AG10803 (cell line): ENCODE measurements at regions not wholly inside any gene's neighbourhood (a gene's known extent, or its start where the extent isn't known, plus 50 kb on each side); places are given as distances from the start of the nearest gene placed in this dataset.
A peak's percentile ranks its signal among the peaks of the same experiment; 100 is the strongest.

Source experiments
- DNase-seq: peaks from one replicate; pipeline ENCODE4 v3.0.0; 2010; ENCODE audit warnings: low read depth
- H3K4me3 ChIP-seq: 2 replicates; pipeline ENCODE4 v1.5.1; 2011; ENCODE audit warnings: mild to moderate bottlenecking, low read length, control low read depth
- TF ChIP-seq, protein P1 (sequence below): conservative IDR thresholded peaks from 2 replicates; pipeline ENCODE4 v1.5.1; 2011; ENCODE audit warnings: mild to moderate bottlenecking, low read length, control low read depth, inconsistent platforms

DNA sequence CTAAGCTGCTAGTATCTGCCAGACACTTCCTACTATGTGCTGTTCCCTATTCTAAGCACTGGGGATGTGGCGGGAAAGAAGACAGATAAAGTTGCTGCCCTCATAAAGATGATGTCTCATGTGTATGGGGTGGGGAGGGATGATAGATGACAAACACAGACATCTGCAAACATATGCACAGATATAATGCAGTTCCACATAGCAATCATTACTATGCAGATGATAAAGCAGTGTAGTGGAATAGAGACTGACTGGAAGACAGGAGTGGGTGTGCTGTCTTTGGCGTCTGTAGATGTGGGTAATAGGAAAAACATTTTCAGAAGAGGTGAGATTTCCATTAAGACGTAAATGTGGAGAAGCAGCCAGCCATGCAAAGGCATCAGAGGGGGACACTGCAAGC, 243.6 kb downstream of the DPY19L2 start:
- TF ChIP-seq, protein P1, sequence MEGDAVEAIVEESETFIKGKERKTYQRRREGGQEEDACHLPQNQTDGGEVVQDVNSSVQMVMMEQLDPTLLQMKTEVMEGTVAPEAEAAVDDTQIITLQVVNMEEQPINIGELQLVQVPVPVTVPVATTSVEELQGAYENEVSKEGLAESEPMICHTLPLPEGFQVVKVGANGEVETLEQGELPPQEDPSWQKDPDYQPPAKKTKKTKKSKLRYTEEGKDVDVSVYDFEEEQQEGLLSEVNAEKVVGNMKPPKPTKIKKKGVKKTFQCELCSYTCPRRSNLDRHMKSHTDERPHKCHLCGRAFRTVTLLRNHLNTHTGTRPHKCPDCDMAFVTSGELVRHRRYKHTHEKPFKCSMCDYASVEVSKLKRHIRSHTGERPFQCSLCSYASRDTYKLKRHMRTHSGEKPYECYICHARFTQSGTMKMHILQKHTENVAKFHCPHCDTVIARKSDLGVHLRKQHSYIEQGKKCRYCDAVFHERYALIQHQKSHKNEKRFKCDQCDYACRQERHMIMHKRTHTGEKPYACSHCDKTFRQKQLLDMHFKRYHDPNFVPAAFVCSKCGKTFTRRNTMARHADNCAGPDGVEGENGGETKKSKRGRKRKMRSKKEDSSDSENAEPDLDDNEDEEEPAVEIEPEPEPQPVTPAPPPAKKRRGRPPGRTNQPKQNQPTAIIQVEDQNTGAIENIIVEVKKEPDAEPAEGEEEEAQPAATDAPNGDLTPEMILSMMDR = no peak
- H3K4me3 ChIP-seq = no peak overlapping the region
- no peak for DNase-seq

GRCh38 chr12:63423839-63424238, 244.5 kb downstream of the DPY19L2 start:
- TF ChIP-seq, protein P1 = no peak
- DNase-seq = no peak
- H3K4me3 ChIP-seq = no peak overlapping the region

- no peak overlapping the region for H3K4me3 ChIP-seq
- TF ChIP-seq, protein P1 = peak; percentile 71
- peak; percentile 59 for DNase-seq
Observed at GRCh38 chr12:63420206-63420644, 248.1 kb downstream of the DPY19L2 start.

DNA sequence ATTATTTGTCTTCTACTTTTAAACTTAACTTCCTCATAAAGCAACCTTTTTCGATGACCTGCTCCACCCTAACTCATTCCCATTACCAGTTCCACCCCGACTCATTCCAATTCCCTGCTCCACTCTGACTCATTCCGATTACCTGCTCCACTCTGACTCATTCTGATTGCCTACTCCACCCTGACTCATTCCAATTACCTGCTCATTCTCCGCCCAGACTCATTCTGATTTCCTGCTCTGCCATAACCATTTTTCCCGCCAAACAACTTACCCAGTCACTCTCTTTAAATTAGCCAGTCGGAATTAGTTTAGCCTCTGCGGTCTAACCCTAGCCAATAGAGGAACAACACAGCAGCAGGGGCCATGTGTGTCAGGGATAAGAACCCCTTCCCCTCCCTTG, 249.1 kb downstream of the DPY19L2 start:
- TF ChIP-seq, protein P1 = no peak
- DNase-seq = no peak
- no peak overlapping the region for H3K4me3 ChIP-seq

DNA sequence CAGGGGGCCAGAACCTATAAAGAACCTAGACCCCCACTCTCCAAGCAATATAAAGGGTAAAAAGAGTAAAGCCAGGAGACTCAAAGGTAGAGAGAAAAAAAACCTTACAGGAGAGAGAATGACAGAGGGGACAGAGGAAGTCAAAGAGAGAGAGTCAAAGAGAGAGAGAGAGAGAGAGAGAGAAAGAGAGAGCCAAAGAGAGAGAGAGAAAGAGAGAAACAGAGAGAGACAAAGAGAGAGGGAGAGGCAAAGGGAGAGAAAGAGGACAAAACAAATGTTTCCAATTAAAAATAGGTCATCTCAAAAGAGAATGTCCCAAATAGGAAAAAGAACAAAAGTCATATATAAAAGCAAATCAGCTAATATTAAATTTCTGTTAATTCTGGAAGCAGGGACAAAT, 251.5 kb downstream of the DPY19L2 start:
- DNase-seq = no peak
- TF ChIP-seq, protein P1 = no peak
- H3K4me3 ChIP-seq = no peak overlapping the region

GRCh38 chr12:63415357-63415756, 252.9 kb downstream of the DPY19L2 start:
- H3K4me3 ChIP-seq = no peak overlapping the region
- TF ChIP-seq, protein P1 = no peak
- DNase-seq = no peak

- no peak overlapping the region for H3K4me3 ChIP-seq
- DNase-seq = no peak
- TF ChIP-seq, protein P1 = no peak
Observed at GRCh38 chr12:63410197-63410596, 258.1 kb downstream of the DPY19L2 start.
